Neural cell (in vitro differentiated cells): ENCODE measurements at regions not wholly inside any gene's neighbourhood (a gene's known extent, or its start where the extent isn't known, plus 50 kb on each side); places are given as distances from the start of the nearest gene placed in this dataset.

Source experiments
- H2AFZ ChIP-seq: fragments of 200-600, 300-800 bp; sonication (generic), shearing (Covaris generic); 2 replicates; pipeline ENCODE4 v1.6.0; 2014; ENCODE audit warnings: low read depth, mild to moderate bottlenecking, antibody characterized with exemption, low read length, moderate library complexity
- H3F3A ChIP-seq: fragments of 200-600 bp; shearing (Covaris generic); 2 replicates; pipeline ENCODE4 v1.6.1; 2016; ENCODE audit warnings: mild to moderate bottlenecking, moderate library complexity, mixed read lengths, antibody characterized with exemption, low read length; ENCODE audit not compliant: insufficient read depth, poor library complexity, severe bottlenecking
- H3K27ac ChIP-seq: fragments of 200-600, 300-800 bp; sonication (generic), shearing (Covaris generic); 2 replicates; pipeline ENCODE4 v1.5.1; 2014; ENCODE audit warnings: mild to moderate bottlenecking, low read length, moderate library complexity
- H3K27me3 ChIP-seq: fragments of 300-800, 200-600 bp; sonication (generic), shearing (Covaris generic); 2 replicates; pipeline ENCODE4 v1.6.0; 2014; ENCODE audit warnings: mild to moderate bottlenecking, low read depth, low read length, moderate library complexity; ENCODE audit not compliant: insufficient read depth
- H3K36me3 ChIP-seq: fragments of 300-800, 200-600 bp; sonication (generic), shearing (Covaris generic); 2 replicates; pipeline ENCODE4 v1.5.1; 2014; ENCODE audit warnings: mild to moderate bottlenecking, antibody characterized with exemption, low read length, moderate library complexity; ENCODE audit not compliant: insufficient read depth
- H3K4me2 ChIP-seq: fragments of 300-800, 200-600 bp; sonication (generic), shearing (Covaris generic); 2 replicates; pipeline ENCODE4 v1.6.0; 2014; ENCODE audit warnings: mild to moderate bottlenecking, low read length
- H3K4me3 ChIP-seq: fragments of 300-800, 200-600 bp; sonication (generic), shearing (Covaris generic); 2 replicates; pipeline ENCODE4 v1.5.1; 2014; ENCODE audit warnings: mild to moderate bottlenecking, low read length, moderate library complexity
- H3K79me2 ChIP-seq: fragments of 200-600 bp; shearing (Covaris generic); replicated peaks from 2 replicates; pipeline ENCODE4 v1.6.0; 2014; ENCODE audit warnings: mild to moderate bottlenecking, low read length, moderate library complexity; ENCODE audit not compliant: insufficient read depth
- H3K9ac ChIP-seq: fragments of 300-800, 200-600 bp; sonication (generic), shearing (Covaris generic); 2 replicates; pipeline ENCODE4 v1.6.1; 2016; ENCODE audit warnings: mild to moderate bottlenecking, low read length, mixed read lengths
- H3K9me2 ChIP-seq: fragments of 200-600 bp; shearing (Covaris generic); 2 replicates; pipeline ENCODE4 v1.6.1; 2016; ENCODE audit warnings: mild to moderate bottlenecking, low read length, mixed read lengths; ENCODE audit not compliant: insufficient read depth
- H3K9me3 ChIP-seq: fragments of 200-600, 300-800 bp; sonication (generic), shearing (Covaris generic); 2 replicates; pipeline ENCODE4 v1.6.1; 2016; ENCODE audit warnings: mild to moderate bottlenecking, mixed run types, low read length, moderate library complexity, mixed read lengths
- H4K20me1 ChIP-seq: fragments of 200-600 bp; shearing (Covaris generic); 2 replicates; pipeline ENCODE4 v1.6.1; 2016; ENCODE audit warnings: mild to moderate bottlenecking, mixed run types; ENCODE audit not compliant: insufficient read depth
- EP300 ChIP-seq: fragments of 450-650 bp; conservative IDR thresholded peaks from 2 replicates; pipeline ENCODE4 v1.6.1; 2014; ENCODE audit warnings: antibody characterized with exemption, mild to moderate bottlenecking, moderate library complexity; ENCODE audit not compliant: poor library complexity, severe bottlenecking
- EZH2 ChIP-seq: fragments of 200-600, 300-800 bp; shearing (Covaris generic), sonication (generic); IDR thresholded peaks from 2 replicates; pipeline ENCODE4 v1.6.1; 2014; ENCODE audit warnings: antibody characterized with exemption, low read length, borderline replicate concordance, mild to moderate bottlenecking; ENCODE audit not compliant: insufficient read depth, poor library complexity, severe bottlenecking
- MXI1 ChIP-seq: fragments of 450-650 bp; conservative IDR thresholded peaks from 2 replicates; pipeline ENCODE4 v1.6.1; 2014; ENCODE audit warnings: antibody characterized with exemption, mild to moderate bottlenecking; ENCODE audit not compliant: poor library complexity, severe bottlenecking
- POLR2AphosphoS5 ChIP-seq: IDR thresholded peaks from 2 replicates; pipeline ENCODE4 v1.6.1; 2012
- RAD21 ChIP-seq: fragments of 450-650 bp; conservative IDR thresholded peaks from 2 replicates; pipeline ENCODE4 v1.6.1; 2014; ENCODE audit warnings: antibody characterized with exemption, mild to moderate bottlenecking, moderate library complexity
- SMC3 ChIP-seq: fragments of 450-650 bp; conservative IDR thresholded peaks from 2 replicates; pipeline ENCODE4 v1.6.1; 2014; ENCODE audit warnings: antibody characterized with exemption, mild to moderate bottlenecking, moderate library complexity; ENCODE audit not compliant: poor library complexity
- TAF1 ChIP-seq: IDR thresholded peaks from 2 replicates; pipeline ENCODE4 v1.6.1; 2012; ENCODE audit warnings: low read depth
- TF ChIP-seq, protein P1 (sequence below): IDR thresholded peaks from 2 replicates; pipeline ENCODE4 v1.6.1; 2012; ENCODE audit warnings: borderline replicate concordance
- TF ChIP-seq, protein P2 (sequence below): fragments of 450-650 bp; IDR thresholded peaks from 2 replicates; pipeline ENCODE4 v1.5.1; 2014; ENCODE audit warnings: antibody characterized with exemption, mild to moderate bottlenecking, moderate library complexity; ENCODE audit not compliant: poor library complexity, severe bottlenecking

DNA sequence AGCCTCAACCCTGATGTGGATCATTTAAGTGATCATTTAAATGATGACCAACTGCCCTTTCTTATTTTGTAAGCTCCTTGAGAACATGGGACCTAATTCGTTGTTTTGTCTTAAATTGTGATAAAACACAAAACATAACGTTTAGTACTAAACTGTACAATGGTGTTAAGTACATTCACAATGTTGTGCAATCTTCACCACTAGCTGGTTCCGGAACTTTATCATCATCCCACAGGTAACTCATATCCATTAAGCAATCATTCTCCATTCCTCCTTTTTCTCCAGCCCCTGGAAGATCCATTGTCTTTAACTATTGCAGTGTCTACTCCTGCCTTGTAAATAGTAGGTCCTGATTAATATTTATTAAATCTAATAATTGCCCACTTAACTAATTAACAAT is 460.5 kb upstream of the BRINP1 start:
- no peaks in the 10 kb centered on the region for H3K9me3 ChIP-seq
- no peak overlapping the region for H3K4me3 ChIP-seq
- no peaks in the 10 kb centered on the region for H3K27me3 ChIP-seq
- H3K4me2 ChIP-seq, result no peak overlapping the region
- no peak overlapping the region for H3K9ac ChIP-seq
- H3K79me2 ChIP-seq, result no peaks in the 10 kb centered on the region
- no peaks in the 10 kb centered on the region for H3K9me2 ChIP-seq
- H4K20me1 ChIP-seq, result no peaks in the 10 kb centered on the region
- no peaks in the 10 kb centered on the region for H3K36me3 ChIP-seq
- H3K27ac ChIP-seq, result no peak overlapping the region
- H3F3A ChIP-seq, result no peaks in the 10 kb centered on the region
- no peak for TF ChIP-seq SMC3
- TF ChIP-seq EZH2, result no peak
- no peak for TF ChIP-seq EP300
- no peak for TF ChIP-seq TAF1
- TF ChIP-seq MXI1, result no peak
- TF ChIP-seq, protein P1, sequence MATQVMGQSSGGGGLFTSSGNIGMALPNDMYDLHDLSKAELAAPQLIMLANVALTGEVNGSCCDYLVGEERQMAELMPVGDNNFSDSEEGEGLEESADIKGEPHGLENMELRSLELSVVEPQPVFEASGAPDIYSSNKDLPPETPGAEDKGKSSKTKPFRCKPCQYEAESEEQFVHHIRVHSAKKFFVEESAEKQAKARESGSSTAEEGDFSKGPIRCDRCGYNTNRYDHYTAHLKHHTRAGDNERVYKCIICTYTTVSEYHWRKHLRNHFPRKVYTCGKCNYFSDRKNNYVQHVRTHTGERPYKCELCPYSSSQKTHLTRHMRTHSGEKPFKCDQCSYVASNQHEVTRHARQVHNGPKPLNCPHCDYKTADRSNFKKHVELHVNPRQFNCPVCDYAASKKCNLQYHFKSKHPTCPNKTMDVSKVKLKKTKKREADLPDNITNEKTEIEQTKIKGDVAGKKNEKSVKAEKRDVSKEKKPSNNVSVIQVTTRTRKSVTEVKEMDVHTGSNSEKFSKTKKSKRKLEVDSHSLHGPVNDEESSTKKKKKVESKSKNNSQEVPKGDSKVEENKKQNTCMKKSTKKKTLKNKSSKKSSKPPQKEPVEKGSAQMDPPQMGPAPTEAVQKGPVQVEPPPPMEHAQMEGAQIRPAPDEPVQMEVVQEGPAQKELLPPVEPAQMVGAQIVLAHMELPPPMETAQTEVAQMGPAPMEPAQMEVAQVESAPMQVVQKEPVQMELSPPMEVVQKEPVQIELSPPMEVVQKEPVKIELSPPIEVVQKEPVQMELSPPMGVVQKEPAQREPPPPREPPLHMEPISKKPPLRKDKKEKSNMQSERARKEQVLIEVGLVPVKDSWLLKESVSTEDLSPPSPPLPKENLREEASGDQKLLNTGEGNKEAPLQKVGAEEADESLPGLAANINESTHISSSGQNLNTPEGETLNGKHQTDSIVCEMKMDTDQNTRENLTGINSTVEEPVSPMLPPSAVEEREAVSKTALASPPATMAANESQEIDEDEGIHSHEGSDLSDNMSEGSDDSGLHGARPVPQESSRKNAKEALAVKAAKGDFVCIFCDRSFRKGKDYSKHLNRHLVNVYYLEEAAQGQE, result no peak
- TF ChIP-seq, protein P2, sequence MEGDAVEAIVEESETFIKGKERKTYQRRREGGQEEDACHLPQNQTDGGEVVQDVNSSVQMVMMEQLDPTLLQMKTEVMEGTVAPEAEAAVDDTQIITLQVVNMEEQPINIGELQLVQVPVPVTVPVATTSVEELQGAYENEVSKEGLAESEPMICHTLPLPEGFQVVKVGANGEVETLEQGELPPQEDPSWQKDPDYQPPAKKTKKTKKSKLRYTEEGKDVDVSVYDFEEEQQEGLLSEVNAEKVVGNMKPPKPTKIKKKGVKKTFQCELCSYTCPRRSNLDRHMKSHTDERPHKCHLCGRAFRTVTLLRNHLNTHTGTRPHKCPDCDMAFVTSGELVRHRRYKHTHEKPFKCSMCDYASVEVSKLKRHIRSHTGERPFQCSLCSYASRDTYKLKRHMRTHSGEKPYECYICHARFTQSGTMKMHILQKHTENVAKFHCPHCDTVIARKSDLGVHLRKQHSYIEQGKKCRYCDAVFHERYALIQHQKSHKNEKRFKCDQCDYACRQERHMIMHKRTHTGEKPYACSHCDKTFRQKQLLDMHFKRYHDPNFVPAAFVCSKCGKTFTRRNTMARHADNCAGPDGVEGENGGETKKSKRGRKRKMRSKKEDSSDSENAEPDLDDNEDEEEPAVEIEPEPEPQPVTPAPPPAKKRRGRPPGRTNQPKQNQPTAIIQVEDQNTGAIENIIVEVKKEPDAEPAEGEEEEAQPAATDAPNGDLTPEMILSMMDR, result no peak
- TF ChIP-seq POLR2AphosphoS5, result no peak
- no peak for TF ChIP-seq RAD21
- H2AFZ ChIP-seq, result no peak overlapping the region

DNA sequence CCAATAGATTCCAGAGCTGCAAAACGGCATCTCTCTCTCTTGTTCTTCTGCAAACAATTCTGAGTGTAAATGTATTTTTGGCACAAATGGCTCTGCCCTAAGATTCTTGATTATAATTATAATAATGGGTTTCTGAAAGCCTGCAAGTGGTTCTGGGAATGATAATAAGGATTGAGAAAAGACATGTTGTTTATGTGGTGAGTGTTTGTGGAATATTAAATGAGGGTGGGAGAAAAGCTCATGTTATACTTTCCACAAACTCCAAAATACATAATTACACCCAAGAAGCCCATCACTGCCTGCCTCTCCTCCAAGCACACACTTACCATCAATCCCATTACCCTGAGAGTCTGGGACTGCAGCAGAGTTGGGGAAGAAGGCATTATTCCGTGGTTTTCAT is 460.0 kb upstream of the BRINP1 start:
- no peaks in the 10 kb centered on the region for H3K9me2 ChIP-seq
- H3F3A ChIP-seq, result no peaks in the 10 kb centered on the region
- no peaks in the 10 kb centered on the region for H3K79me2 ChIP-seq
- no peaks in the 10 kb centered on the region for H4K20me1 ChIP-seq
- H3K4me3 ChIP-seq, result no peak overlapping the region
- H3K9me3 ChIP-seq, result no peaks in the 10 kb centered on the region
- TF ChIP-seq, protein P2, result no peak
- TF ChIP-seq SMC3, result no peak
- no peak for TF ChIP-seq RAD21
- TF ChIP-seq, protein P1, result no peak
- no peak for TF ChIP-seq MXI1
- no peak for TF ChIP-seq EP300
- H3K36me3 ChIP-seq, result no peaks in the 10 kb centered on the region
- no peak overlapping the region for H3K4me2 ChIP-seq
- H3K9ac ChIP-seq, result no peak overlapping the region
- H3K27me3 ChIP-seq, result no peaks in the 10 kb centered on the region
- no peak overlapping the region for H2AFZ ChIP-seq
- no peak overlapping the region for H3K27ac ChIP-seq
